ENCODE measurements at regions not wholly inside any gene's neighbourhood (a gene's known extent, or its start where the extent isn't known, plus 50 kb on each side); places are given as distances from the start of the nearest gene placed in this dataset.
"Not testable (repeated sequence)": the region's sequence is repeated elsewhere in the genome, so short reads cannot be mapped to it uniquely, and the experiment has no call there.

DNA sequence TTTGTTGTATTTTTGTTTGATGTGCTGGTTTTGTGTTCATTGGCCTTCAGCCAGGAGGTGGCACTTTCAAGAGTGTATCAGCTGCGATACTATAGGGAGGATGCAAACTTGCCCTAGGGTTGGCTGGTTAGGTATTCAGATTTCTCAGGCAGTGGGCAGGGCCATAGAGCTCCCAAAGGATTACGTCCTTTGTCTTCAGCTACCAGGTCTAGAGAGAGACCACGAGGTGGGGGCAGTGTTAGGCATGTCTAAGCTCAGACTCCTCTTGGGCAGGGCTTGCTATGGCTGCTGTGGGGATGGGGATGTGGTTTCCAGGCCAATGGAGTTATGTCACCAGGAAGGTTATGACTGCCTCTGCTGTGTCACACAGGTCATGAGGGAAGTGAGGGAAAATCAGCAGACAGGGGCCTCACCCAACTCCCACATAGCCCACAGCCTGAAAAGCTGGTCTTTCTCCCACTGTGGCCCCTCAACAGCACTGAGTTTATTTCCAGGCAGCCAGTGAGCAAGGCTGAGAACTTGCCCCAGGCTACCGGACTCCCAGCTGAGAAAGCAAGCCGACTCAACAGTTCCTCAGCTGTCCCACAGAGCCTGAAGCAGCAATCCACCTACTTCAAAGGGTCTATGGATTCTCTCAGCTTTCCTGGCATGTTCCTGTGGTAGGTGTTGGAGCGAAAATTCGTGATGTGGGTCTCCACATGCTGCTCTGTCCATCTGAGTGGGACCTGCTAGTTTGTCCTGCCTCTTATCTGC, 227.4 kb upstream of the COBL start:
- DNase-seq (ENCODE audit: low spot score): no peak

DNA sequence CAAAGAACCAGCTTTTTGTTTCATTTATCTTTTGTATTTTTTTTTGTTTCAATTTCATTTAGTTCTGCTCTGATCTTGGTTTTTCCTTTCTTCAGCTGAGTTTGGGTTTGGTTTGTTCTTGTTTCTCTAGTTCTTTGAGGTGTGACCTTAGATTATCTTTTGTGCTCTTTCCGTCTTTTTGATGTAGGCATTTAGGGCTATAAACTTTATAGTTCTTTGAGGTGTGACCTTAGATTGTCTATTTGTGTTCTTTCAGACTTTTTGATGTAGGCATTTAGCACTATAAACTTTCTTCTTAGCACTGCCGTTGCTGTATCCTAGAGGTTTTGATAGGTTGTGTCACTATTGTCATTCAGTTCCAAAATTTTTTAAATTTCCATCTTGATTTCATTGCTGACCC, 224.3 kb upstream of the COBL start:
- not testable (repeated sequence) for DNase-seq (ENCODE audit: low spot score)

GRCh38 chr7:51539840-51540239, 223.2 kb upstream of the COBL start:
- DNase-seq (ENCODE audit: low spot score): no peak

DNA sequence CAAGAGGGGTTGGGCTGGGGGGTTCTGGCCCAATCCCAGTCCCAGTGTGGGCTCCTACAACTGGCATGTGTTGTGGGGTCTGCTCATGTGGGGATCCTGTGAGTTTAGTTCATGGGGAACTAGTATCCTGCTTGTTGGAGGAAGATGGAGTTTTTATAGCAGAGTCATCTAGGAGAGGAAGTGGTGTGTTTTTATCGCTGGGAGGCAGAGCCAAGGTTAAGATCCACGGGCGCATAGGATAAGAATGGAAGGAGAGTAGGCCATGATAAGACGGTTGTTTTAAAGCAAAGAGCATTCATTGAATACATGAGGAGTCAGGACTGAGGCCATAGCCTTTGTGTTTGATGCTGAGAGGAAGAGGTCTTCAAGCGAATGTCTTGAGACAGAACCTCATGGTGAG, 211.6 kb upstream of the COBL start:
- DNase-seq (ENCODE audit: low spot score): no peak

- no peak for DNase-seq (ENCODE audit: low spot score)
Observed at GRCh38 chr7:51521694-51522312, 205.2 kb upstream of the COBL start.

GRCh38 chr7:51521054-51521453, 204.4 kb upstream of the COBL start:
- DNase-seq (ENCODE audit: low spot score): no peak

GRCh38 chr7:51518646-51519045, 202.0 kb upstream of the COBL start:
- DNase-seq (ENCODE audit: low spot score): no peak

GRCh38 chr7:51517187-51517586, 200.6 kb upstream of the COBL start:
- no peak for DNase-seq (ENCODE audit: low spot score)

GRCh38 chr7:51501620-51502019, 185.0 kb upstream of the COBL start:
- no peak for DNase-seq (ENCODE audit: low spot score)

DNA sequence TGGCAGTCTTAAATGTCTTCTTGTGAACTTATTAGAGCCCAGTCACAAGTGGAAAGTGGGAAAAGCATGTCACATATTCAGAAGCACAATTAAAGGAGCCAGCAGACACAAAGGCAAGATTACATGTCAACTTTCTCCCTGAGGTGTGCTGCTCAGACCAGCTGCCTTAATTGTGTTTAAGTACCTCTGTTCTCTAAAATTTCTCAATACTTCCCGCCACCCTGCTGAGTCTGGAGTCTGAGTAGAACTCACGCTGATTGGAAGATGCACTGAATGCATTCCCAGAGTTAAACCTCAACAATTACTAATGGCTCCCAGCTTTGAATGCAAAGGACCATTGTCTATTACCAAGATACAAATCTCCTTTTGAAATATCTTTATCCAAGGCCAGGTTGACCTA, 166.4 kb upstream of the COBL start:
- no peak for DNase-seq (ENCODE audit: low spot score)

GRCh38 chr7:51481421-51481820, 164.8 kb upstream of the COBL start:
- no peak for DNase-seq (ENCODE audit: low spot score)

- DNase-seq (ENCODE audit: low spot score): no peak
Observed at GRCh38 chr7:51477819-51478218, 161.2 kb upstream of the COBL start.

- no peak for DNase-seq (ENCODE audit: low spot score)
Observed at GRCh38 chr7:51477323-51477722, 160.7 kb upstream of the COBL start.

GRCh38 chr7:51476026-51476425, 159.4 kb upstream of the COBL start:
- no peak for DNase-seq (ENCODE audit: low spot score)

DNA sequence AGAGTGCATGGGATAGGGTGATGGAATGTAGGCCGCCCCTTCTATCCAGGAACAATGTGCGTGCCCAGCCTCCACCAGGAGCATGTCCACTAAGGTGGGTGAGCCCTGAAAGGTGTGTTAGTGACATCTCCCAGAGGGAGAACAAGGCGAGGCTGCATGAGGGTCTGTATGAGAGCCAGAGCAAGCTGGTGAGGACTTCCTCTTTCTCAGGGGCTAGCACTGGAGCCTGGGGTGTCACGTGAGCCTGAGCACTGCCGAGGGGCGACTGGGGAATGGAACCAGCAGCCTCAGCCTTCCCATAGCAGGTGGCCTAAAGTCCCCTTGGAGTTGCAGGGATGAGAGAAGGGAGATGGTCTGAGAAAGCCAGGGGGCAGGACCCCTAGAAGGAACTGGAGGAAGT, 156.3 kb upstream of the COBL start:
- DNase-seq (ENCODE audit: low spot score): no peak

DNA sequence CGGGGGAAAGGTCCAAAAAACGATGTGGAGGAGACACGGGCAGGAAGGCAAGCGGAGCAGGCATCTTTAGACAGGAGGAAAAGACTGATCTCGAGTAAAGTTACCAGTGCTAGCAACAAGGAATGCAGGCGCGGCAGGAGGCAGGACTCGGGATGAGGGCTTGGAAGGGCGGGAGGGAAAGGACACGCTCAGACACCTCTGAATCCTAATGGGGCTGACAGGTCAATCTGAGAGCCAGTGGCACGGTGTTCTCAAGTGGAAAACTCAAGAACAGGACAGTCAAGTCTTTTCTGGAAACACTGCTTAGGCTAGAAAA, 155.3 kb upstream of the COBL start:
- no peak for DNase-seq (ENCODE audit: low spot score)

DNA sequence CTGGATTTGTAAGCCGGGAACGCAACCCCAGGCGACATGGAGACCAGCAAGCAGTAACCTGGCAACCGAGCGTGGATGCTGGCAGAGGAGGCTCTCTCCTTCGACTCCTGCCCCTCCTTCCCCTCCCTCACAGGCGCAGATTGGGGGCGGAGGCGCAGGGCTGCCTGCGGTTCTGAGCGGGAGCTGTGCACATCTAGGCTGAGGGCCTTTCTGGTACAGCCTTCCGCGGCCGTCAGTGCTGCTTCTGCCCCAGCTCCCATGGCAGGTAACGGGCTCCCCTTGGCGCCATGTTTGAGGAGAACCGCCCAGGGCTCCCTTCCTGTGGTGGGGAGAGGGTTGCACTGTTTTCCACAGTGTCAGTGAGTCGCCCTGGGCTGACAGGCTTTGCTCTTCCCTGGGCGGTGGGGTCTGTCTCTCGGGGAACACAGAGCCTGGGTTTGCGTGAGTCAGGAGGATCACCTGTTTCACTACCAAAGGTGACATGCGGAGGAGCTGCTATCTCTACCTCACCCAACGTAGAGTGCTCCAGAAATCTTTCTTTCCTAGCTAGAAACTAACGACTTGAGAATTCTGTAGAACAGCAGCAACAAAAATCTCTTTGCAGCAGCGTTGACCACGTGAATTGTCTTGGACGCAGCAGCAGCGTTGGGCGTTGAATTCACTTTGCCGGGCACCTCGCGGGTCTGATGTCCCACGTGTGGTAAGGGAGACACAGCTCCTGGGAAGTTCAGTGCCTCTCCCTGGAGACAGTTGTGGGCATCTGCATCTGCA, 154.8 kb upstream of the COBL start:
- DNase-seq (ENCODE audit: low spot score): no peak

GRCh38 chr7:51467384-51468017, 150.9 kb upstream of the COBL start:
- no peak for DNase-seq (ENCODE audit: low spot score)

- DNase-seq (ENCODE audit: low spot score): no peak
Observed at GRCh38 chr7:51459809-51460208, 143.2 kb upstream of the COBL start.

DNA sequence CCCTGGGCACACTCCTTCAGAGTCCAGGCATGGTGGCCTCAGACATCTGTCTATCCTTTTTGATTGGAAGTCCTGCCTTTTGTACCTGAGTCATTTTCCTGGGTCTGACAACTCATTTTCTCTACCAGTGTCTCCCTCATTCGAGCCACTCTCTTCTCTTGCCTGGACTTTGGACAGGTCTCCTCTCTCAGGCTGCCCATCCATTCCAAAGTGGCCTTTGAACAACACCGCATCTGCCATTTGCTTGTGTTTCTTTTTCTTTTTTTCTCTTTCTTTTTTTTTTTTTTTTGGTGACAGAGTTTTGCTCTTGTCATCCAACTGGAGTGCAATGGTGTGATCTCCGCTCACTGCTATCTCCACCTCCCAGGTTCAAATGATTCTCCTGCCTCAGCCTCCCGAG, 142.1 kb upstream of the COBL start:
- DNase-seq (ENCODE audit: low spot score): no peak

GRCh38 chr7:51457079-51457478, 140.5 kb upstream of the COBL start:
- no peak for DNase-seq (ENCODE audit: low spot score)

GRCh38 chr7:51456431-51457060, 139.9 kb upstream of the COBL start:
- DNase-seq (ENCODE audit: low spot score): no peak

Measured in A172 (cell line).